ENCODE measurements at regions not wholly inside any gene's neighbourhood (a gene's known extent, or its start where the extent isn't known, plus 50 kb on each side); places are given as distances from the start of the nearest gene placed in this dataset.

GRCh38 chr4:41851621-41852020 lies 83.6 kb upstream of the TMEM33 start:
- TF ChIP-seq CTCF (IDR thresholded peaks at IDR 0.05) (no peak), POLR2A (IDR thresholded peaks at IDR 0.05) (no peak)
